ENCODE measurements at regions not wholly inside any gene's neighbourhood (a gene's known extent, or its start where the extent isn't known, plus 50 kb on each side); places are given as distances from the start of the nearest gene placed in this dataset.
"Not testable (repeated sequence)": the region's sequence is repeated elsewhere in the genome, so short reads cannot be mapped to it uniquely, and the experiment has no call there.

- TF ChIP-seq POLR2A, CTCF (IDR thresholded peaks at IDR 0.05): not testable (repeated sequence)
These were observed 179.6 kb downstream of the ATP6V0E2 start for GRCh38 chr7:150053396-150053795.

All from right lobe of liver (tissue), 4 donors.